Pancreas (tissue), 10 donors: ENCODE measurements at regions not wholly inside any gene's neighbourhood (a gene's known extent, or its start where the extent isn't known, plus 50 kb on each side); places are given as distances from the start of the nearest gene placed in this dataset.
A peak's percentile ranks its signal among the peaks of the same experiment; 100 is the strongest.

Experiments used
- ATAC-seq, 4 donors: fragments of 200-7000 bp; cut with Tn5 transposase; one replicate each; pipeline versions ENCODE4 v1.8.0 to v1.9.1; 2020; ENCODE audit warnings: mild to moderate bottlenecking in 4 of 4, moderate library complexity in 4 of 4
- DNase-seq, 6 donors: peaks; one replicate each; pipeline ENCODE4 v3.0.0-alpha.2; 2020
- FAIRE-seq: peaks from 2 replicates; lab custom pipeline; 2012; peaks lifted over from hg19 to GRCh38; lab: Jason Lieb, UNC
- H3K27ac ChIP-seq, 4 donors: fragments of 200-600 bp; sonication (generic); 1 replicate in 3 of 4; 2 replicates in 1 of 4; pipeline versions ENCODE4 v1.5.0 to v1.8.0; 2020
- H3K27me3 ChIP-seq, 4 donors: fragments of 200-600 bp; one replicate each; pipeline ENCODE4 v1.8.0; 2021
- H3K36me3 ChIP-seq, 3 donors: fragments of 200-600 bp; sonication (generic) in 1 of 3; one replicate each; pipeline versions ENCODE4 v1.5.0 to v1.8.0; 2020 to 2021
- H3K4me1 ChIP-seq, 3 donors: fragments of 200-600 bp; one replicate each; pipeline ENCODE4 v1.8.0; 2021
- H3K4me3 ChIP-seq, 4 donors: fragments of 200-600 bp; sonication (generic) in 2 of 4; one replicate each; pipeline versions ENCODE4 v1.5.0 to v1.8.0; 2020 to 2021
- H3K9me3 ChIP-seq, 4 donors: fragments of 200-600 bp; one replicate each; pipeline ENCODE4 v1.8.0; 2021
- CTCF ChIP-seq, 4 donors: fragments of 200-600 bp; sonication (generic) in 3 of 4; IDR thresholded peaks; one replicate each; pipeline versions ENCODE4 v1.5.0 to v1.8.0; 2021; ENCODE audit warnings: antibody characterized with exemption in 4 of 4
- WGBS, 2 donors: extraction: QIAGEN DNeasy Blood & Tissue Kit; methylation state at CpG; one replicate each; pipeline ENCODE4 v1.1.7; 2013; 5-methylcytosine and 5-hydroxymethylcytosine counted together
- intact Hi-C, 3 donors: fragments of 100-400 bp; cut with DNase I; formaldehyde crosslinking; loops; one replicate each; pipeline versions ENCODE4 v1.11.1 to v1.14.2; 2022
- donor health status: healthy with polysubstance abuse.
- donor health status: DM: no; HTN: no; CAD: no; lungs with moderate emphysema.
- donor health status: DM: no; HTN: no; CAD: no.
- donor health status: control.
- donor health status: control.
- donor health status: Bipolar disorder and iron deficiency.
- donor health status: DM: yes; HTN: yes; CAD: no.
- donor health status: DM: no; HTN: no; CAD: no.
- donor health status: DM: no; HTN: no; CAD: no.
- donor health status: DM: yes; HTN: yes; CAD: no.

GRCh38 chr2:11901351-11902069 is 155.1 kb downstream of the LPIN1 start:
- no peak overlapping the region for H3K4me3 ChIP-seq
- no peaks in the 10 kb centered on the region for H3K4me1 ChIP-seq
- ATAC-seq: no peak
- WGBS, 2 donors: 89% methylated on average over 16 of the region's 16 CpGs
- DNase-seq: no peak
- no peak for TF ChIP-seq CTCF (IDR thresholded peaks at IDR 0.05)
- intact Hi-C loops: no loop called here
- H3K9me3 ChIP-seq: no peaks in the 10 kb centered on the region
- no peak for FAIRE-seq
- no peak overlapping the region for H3K27ac ChIP-seq
- no peaks in the 10 kb centered on the region for H3K36me3 ChIP-seq
- no peaks in the 10 kb centered on the region for H3K27me3 ChIP-seq

- Histone ChIP-seq H3K27ac (no peak overlapping the region), H3K4me3 (no peak overlapping the region), H3K27me3 (no peaks in the 10 kb centered on the region), H3K36me3 (no peaks in the 10 kb centered on the region), H3K9me3 (no peaks in the 10 kb centered on the region), H3K4me1 (no peaks in the 10 kb centered on the region)
- TF ChIP-seq CTCF (IDR thresholded peaks at IDR 0.05): no peak
- 72 to 79% methylated on average over 4 of the region's 4 CpGs for WGBS, 2 donors
- ATAC-seq (no peak), DNase-seq (no peak), FAIRE-seq (no peak)
- intact Hi-C loops: no loop called here
Measured at GRCh38 chr2:11903085-11903606, 156.7 kb downstream of the LPIN1 start.

GRCh38 chr2:11904029-11904428 is 157.6 kb downstream of the LPIN1 start:
- H3K27me3 ChIP-seq: no peaks in the 10 kb centered on the region
- no peak overlapping the region for H3K4me3 ChIP-seq
- no peaks in the 10 kb centered on the region for H3K36me3 ChIP-seq
- H3K27ac ChIP-seq: no peak overlapping the region
- FAIRE-seq (no peak), ATAC-seq (peak in 1 of 4 donors; percentile 51), DNase-seq (no peak)
- H3K4me1 ChIP-seq: no peaks in the 10 kb centered on the region
- no peaks in the 10 kb centered on the region for H3K9me3 ChIP-seq
- intact Hi-C loops: no loop called here
- WGBS, 2 donors: 73 to 77% methylated on average over 5 of the region's 5 CpGs
- TF ChIP-seq CTCF (IDR thresholded peaks at IDR 0.05): no peak

- no peaks in the 10 kb centered on the region for H3K4me1 ChIP-seq
- no peak for FAIRE-seq
- no peak overlapping the region for H3K27ac ChIP-seq
- no peaks in the 10 kb centered on the region for H3K9me3 ChIP-seq
- H3K27me3 ChIP-seq: no peaks in the 10 kb centered on the region
- H3K4me3 ChIP-seq: no peak overlapping the region
- no peak for TF ChIP-seq CTCF (IDR thresholded peaks at IDR 0.05)
- no peak for ATAC-seq
- no peaks in the 10 kb centered on the region for H3K36me3 ChIP-seq
- DNase-seq: no peak
- 56 to 75% methylated on average over 3 of the region's 3 CpGs for WGBS, 2 donors
- intact Hi-C loops: no loop called here
Measured at GRCh38 chr2:11904941-11905340, 158.5 kb downstream of the LPIN1 start.

- Histone ChIP-seq H3K4me3 (no peak overlapping the region), H3K36me3 (no peaks in the 10 kb centered on the region), H3K27me3 (no peaks in the 10 kb centered on the region), H3K4me1 (no peaks in the 10 kb centered on the region), H3K9me3 (no peaks in the 10 kb centered on the region), H3K27ac (no peak overlapping the region)
- WGBS, 2 donors: 84 to 88% methylated on average over 6 of the region's 6 CpGs
- DNase-seq (no peak), FAIRE-seq (no peak), ATAC-seq (peak in 2 of 4 donors; percentile 29 to 50)
- intact Hi-C loops: no loop called here
- no peak for TF ChIP-seq CTCF (IDR thresholded peaks at IDR 0.05)
Measured at GRCh38 chr2:11907190-11907589, 160.8 kb downstream of the LPIN1 start.
